H1 (cell line): ENCODE measurements at regions not wholly inside any gene's neighbourhood (a gene's known extent, or its start where the extent isn't known, plus 50 kb on each side); places are given as distances from the start of the nearest gene placed in this dataset.

ENCODE experiments used
- CTCF ChIA-PET: fragments of 300-600 bp; sonication (Branson Sonifier 250); formaldehyde crosslinking; loops from one replicate; lab custom pipeline; 2021; ENCODE audit not compliant: partially characterized antibody; lab: Charles Lee
- POLR2A ChIA-PET: fragments of 300-600 bp; sonication (Branson Sonifier 250); formaldehyde crosslinking; loops from one replicate; lab custom pipeline; 2021; ENCODE audit warnings: inconsistent platforms; ENCODE audit not compliant: partially characterized antibody; lab: Charles Lee
- DNase-seq, 2 experiments: peaks; one replicate each; pipeline versions ENCODE4 v3.0.0 to v3.0.0-alpha.2; 2010 to 2022; ENCODE audit warnings: low spot score in 2 of 2, low read depth in 1 of 2, mixed read lengths in 1 of 2
- FAIRE-seq: peaks from 2 replicates; lab custom pipeline; 2011; peaks lifted over from hg19 to GRCh38; lab: Jason Lieb, UNC
- H2AFZ ChIP-seq: 2 replicates; pipeline ENCODE4 v1.8.1; 2012; ENCODE audit warnings: low read length, inconsistent platforms
- H2AK5ac ChIP-seq: 2 replicates; pipeline ENCODE4 v1.6.1; 2013; ENCODE audit warnings: low read depth, low read length
- H2BK120ac ChIP-seq: replicated peaks from 2 replicates; pipeline ENCODE3; 2013; ENCODE audit warnings: low read depth, low read length, inconsistent platforms
- H2BK12ac ChIP-seq: 2 replicates; pipeline ENCODE4 v1.6.1; 2013; ENCODE audit warnings: low read depth, low read length
- H2BK15ac ChIP-seq: 2 replicates; pipeline ENCODE4 v1.6.1; 2013; ENCODE audit warnings: low read length
- H2BK20ac ChIP-seq: 2 replicates; pipeline ENCODE4 v1.6.1; 2013; ENCODE audit warnings: low read length
- H2BK5ac ChIP-seq: 2 replicates; pipeline ENCODE4 v1.6.1; 2013; ENCODE audit warnings: low read depth, low read length
- H3K14ac ChIP-seq: 2 replicates; pipeline ENCODE4 v1.6.1; 2013; ENCODE audit warnings: inconsistent platforms; ENCODE audit not compliant: insufficient read length
- H3K18ac ChIP-seq: 2 replicates; pipeline ENCODE4 v1.6.1; 2013; ENCODE audit warnings: low read length; ENCODE audit errors: extremely low read depth
- H3K23ac ChIP-seq: 2 replicates; pipeline ENCODE4 v1.6.1; 2013; ENCODE audit warnings: inconsistent platforms; ENCODE audit not compliant: insufficient read length
- H3K23me2 ChIP-seq: 2 replicates; pipeline ENCODE4 v1.6.1; 2013; ENCODE audit warnings: low read depth, low read length
- H3K27ac ChIP-seq: 2 replicates; pipeline ENCODE4 v1.6.1; 2011; ENCODE audit warnings: low read depth, low read length, inconsistent platforms
- H3K27me3 ChIP-seq, 4 experiments: replicated peaks in 1 of 4; 1 replicate in 1 of 4; 2 replicates in 3 of 4; pipeline versions ENCODE4 v1.6.1 to v1.8.1; 2011 to 2013; ENCODE audit warnings: low read length in 3 of 4, mild to moderate bottlenecking in 3 of 4, inconsistent platforms in 2 of 4, mixed read lengths in 2 of 4, moderate library complexity in 1 of 4; ENCODE audit not compliant: control insufficient read depth in 3 of 4, insufficient read depth in 3 of 4; ENCODE audit errors: extremely low read depth in 1 of 4
- H3K36me3 ChIP-seq, 4 experiments: 2 replicates each; pipeline versions ENCODE4 v1.6.1 to v1.8.1; 2011 to 2013; ENCODE audit warnings: mild to moderate bottlenecking in 4 of 4, low read length in 3 of 4, moderate library complexity in 2 of 4, control low read depth in 1 of 4, inconsistent platforms in 1 of 4; ENCODE audit not compliant: insufficient read depth in 4 of 4, control insufficient read depth in 2 of 4
- H3K4ac ChIP-seq: replicated peaks from 2 replicates; pipeline ENCODE3; 2013; ENCODE audit warnings: low read length, low read depth, mixed read lengths, inconsistent platforms; ENCODE audit not compliant: insufficient read length
- H3K4me1 ChIP-seq, 4 experiments: replicated peaks in 1 of 4; 1 replicate in 1 of 4; 2 replicates in 3 of 4; pipeline versions ENCODE4 v1.6.1 to v1.8.1; 2011 to 2013; ENCODE audit warnings: low read length in 3 of 4, inconsistent platforms in 2 of 4, mixed read lengths in 1 of 4; ENCODE audit not compliant: insufficient read depth in 4 of 4, control insufficient read depth in 3 of 4
- H3K4me2 ChIP-seq, 2 experiments: 2 replicates each; pipeline versions ENCODE4 v1.6.1 to v1.8.1; 2011 to 2013; ENCODE audit warnings: low read depth in 2 of 2, low read length in 2 of 2, control low read depth in 1 of 2, inconsistent platforms in 1 of 2, mild to moderate bottlenecking in 1 of 2; ENCODE audit not compliant: insufficient read depth in 1 of 2
- H3K4me3 ChIP-seq, 4 experiments: fragments of 200-600, 300-600 bp in 1 of 4; sonication (generic), shearing (Covaris generic), sonication (Bioruptor Twin) in 1 of 4; 2 replicates each; pipeline versions ENCODE4 v1.5.1 to v1.8.1; 2011 to 2016; ENCODE audit warnings: low read length in 4 of 4, low read depth in 3 of 4, control low read depth in 2 of 4, inconsistent platforms in 2 of 4, mild to moderate bottlenecking in 2 of 4, mixed read lengths in 1 of 4, moderate library complexity in 1 of 4; ENCODE audit not compliant: insufficient read depth in 2 of 4; ENCODE audit errors: extremely low read depth in 1 of 4
- H3K56ac ChIP-seq: replicated peaks from 2 replicates; pipeline ENCODE3; 2013; ENCODE audit warnings: low read depth, mild to moderate bottlenecking, mixed read lengths, low read length, inconsistent platforms; ENCODE audit not compliant: insufficient read length
- H3K79me1 ChIP-seq: 2 replicates; pipeline ENCODE4 v1.6.1; 2013; ENCODE audit warnings: low read depth, low read length, control low read depth
- H3K79me2 ChIP-seq, 2 experiments: 2 replicates each; pipeline versions ENCODE4 v1.6.1 to v1.8.1; 2012 to 2013; ENCODE audit warnings: low read length in 2 of 2, mild to moderate bottlenecking in 2 of 2, inconsistent platforms in 1 of 2; ENCODE audit not compliant: insufficient read depth in 2 of 2, control insufficient read depth in 1 of 2
- H3K9ac ChIP-seq, 4 experiments: replicated peaks in 1 of 4; 1 replicate in 1 of 4; 2 replicates in 3 of 4; pipeline versions ENCODE4 v1.6.1 to v1.8.1; 2011 to 2013; ENCODE audit warnings: low read depth in 3 of 4, low read length in 3 of 4, control low read depth in 2 of 4, mild to moderate bottlenecking in 2 of 4, moderate library complexity in 2 of 4, inconsistent platforms in 1 of 4; ENCODE audit errors: extremely low read depth in 1 of 4
- H3K9me3 ChIP-seq, 2 experiments: 2 replicates each; pipeline versions ENCODE4 v1.6.1 to v1.8.1; 2012 to 2013; ENCODE audit warnings: mild to moderate bottlenecking in 2 of 2, moderate library complexity in 2 of 2, control low read depth in 1 of 2, inconsistent platforms in 1 of 2, low read depth in 1 of 2, low read length in 1 of 2, mixed read lengths in 1 of 2; ENCODE audit not compliant: insufficient read depth in 2 of 2
- H4K20me1 ChIP-seq, 2 experiments: replicated peaks in 1 of 2; 2 replicates each; pipeline versions ENCODE3 to v1.8.1; 2011 to 2013; ENCODE audit warnings: inconsistent platforms in 2 of 2, low read length in 2 of 2, mild to moderate bottlenecking in 1 of 2; ENCODE audit not compliant: insufficient read depth in 2 of 2, control insufficient read depth in 1 of 2
- H4K5ac ChIP-seq: 2 replicates; pipeline ENCODE4 v1.6.1; 2013; ENCODE audit warnings: low read length, low read depth, mixed read lengths, inconsistent platforms; ENCODE audit not compliant: insufficient read length
- H4K8ac ChIP-seq: 2 replicates; pipeline ENCODE4 v1.8.0; 2013; ENCODE audit warnings: mild to moderate bottlenecking, moderate library complexity, low read length, inconsistent platforms; ENCODE audit not compliant: insufficient read depth; ENCODE audit errors: extremely low read depth
- H4K91ac ChIP-seq: replicated peaks from 2 replicates; pipeline ENCODE3; 2013; ENCODE audit warnings: low read length, mixed read lengths, inconsistent platforms; ENCODE audit not compliant: insufficient read length
- CTBP2 ChIP-seq: IDR thresholded peaks from 2 replicates; pipeline ENCODE4 v1.7.0; 2011; ENCODE audit warnings: borderline replicate concordance, mild to moderate bottlenecking, moderate library complexity, mixed read lengths, low read length; ENCODE audit not compliant: insufficient read depth, insufficient read length
- GABPA ChIP-seq: IDR thresholded peaks from 2 replicates; pipeline ENCODE4 v1.6.1; 2011; ENCODE audit warnings: mild to moderate bottlenecking, low read length, moderate library complexity, borderline replicate concordance; ENCODE audit not compliant: insufficient read depth
- NANOG ChIP-seq: IDR thresholded peaks from 2 replicates; pipeline ENCODE4 v1.6.1; 2011; ENCODE audit warnings: low read length, low read depth, mild to moderate bottlenecking, inconsistent platforms; ENCODE audit not compliant: insufficient read depth, poor library complexity, severe bottlenecking
- SIRT6 ChIP-seq: IDR thresholded peaks from one replicate; pipeline ENCODE4 v1.7.1; 2012; ENCODE audit warnings: low read length, inconsistent platforms
- TEAD4 ChIP-seq: IDR thresholded peaks from 2 replicates; pipeline ENCODE4 v1.6.1; 2012; ENCODE audit warnings: low read depth, low read length, inconsistent platforms, mixed read lengths
- ZNF274 ChIP-seq: IDR thresholded peaks from 2 replicates; pipeline ENCODE4 v1.7.0; 2012; ENCODE audit warnings: low read length, borderline replicate concordance; ENCODE audit errors: extremely low read depth

- no peaks in the 10 kb centered on the region for H4K20me1 ChIP-seq
- H3K4me2 ChIP-seq, result no peak overlapping the region
- H3K36me3 ChIP-seq, result no peaks in the 10 kb centered on the region
- H4K5ac ChIP-seq, result no peak overlapping the region
- no peaks in the 10 kb centered on the region for H3K79me1 ChIP-seq
- no peak overlapping the region for H3K56ac ChIP-seq
- H3K23me2 ChIP-seq, result no peaks in the 10 kb centered on the region
- POLR2A ChIA-PET, result no interaction called here
- no peak for DNase-seq
- no peak overlapping the region for H2BK120ac ChIP-seq
- CTCF ChIA-PET, result interaction anchor here (0.6 to 6.4 kb wide), 12 partner anchors 10 to 1115 kb away, joined by 3 to 80 read pairs (median 3); no protein-coding TSS in a partner anchor
- no peak overlapping the region for H2BK5ac ChIP-seq
- no peak overlapping the region for H3K27ac ChIP-seq
- H3K27me3 ChIP-seq, result no peaks in the 10 kb centered on the region
- no peaks in the 10 kb centered on the region for H3K79me2 ChIP-seq
- no peak overlapping the region for H4K8ac ChIP-seq
- H3K9ac ChIP-seq, result no peak overlapping the region
- no peak overlapping the region for H2BK12ac ChIP-seq
- H2AK5ac ChIP-seq, result no peak overlapping the region
- no peak overlapping the region for H2AFZ ChIP-seq
- no peaks in the 10 kb centered on the region for H3K9me3 ChIP-seq
- H3K4me1 ChIP-seq, result no peaks in the 10 kb centered on the region; a peak in 1 of 7 replicates
- no peak for FAIRE-seq
- H3K14ac ChIP-seq, result no peak overlapping the region
- no peak overlapping the region for H3K4ac ChIP-seq
- no peak overlapping the region for H4K91ac ChIP-seq
- H3K23ac ChIP-seq, result no peak overlapping the region
- no peak overlapping the region for H3K4me3 ChIP-seq
- TF ChIP-seq NANOG (no peak), SIRT6 (no peak), CTBP2 (no peak), TEAD4 (no peak), ZNF274 (no peak), GABPA (no peak)
- TF ChIP-seq, all 59 proteins: peak for 0
- no peak overlapping the region for H3K18ac ChIP-seq
- no peak overlapping the region for H2BK20ac ChIP-seq
- H2BK15ac ChIP-seq, result no peak overlapping the region
These were observed 143.5 kb upstream of the EGLN3 start for GRCh38 chr14:34094384-34094783.
